Adrenal gland (tissue), 9 donors: ENCODE measurements at regions not wholly inside any gene's neighbourhood (a gene's known extent, or its start where the extent isn't known, plus 50 kb on each side); places are given as distances from the start of the nearest gene placed in this dataset.

Experiments
- DNase-seq, 7 donors: peaks; one replicate each; pipeline ENCODE4 v3.0.0-alpha.2; 2019 to 2020
- H3K27ac ChIP-seq, 5 donors: fragments of 200-600 bp; sonication (generic) in 4 of 5; 1 replicate in 3 of 5; 2 replicates in 2 of 5; pipeline versions ENCODE4 v1.5.1 to v1.8.0; 2016 to 2020; ENCODE audit warnings: mild to moderate bottlenecking in 1 of 5
- H3K27me3 ChIP-seq: fragments of 200-600 bp; 2 replicates; pipeline ENCODE4 v1.8.0; 2021
- H3K36me3 ChIP-seq, 2 donors: fragments of 200-600 bp; replicated peaks in 1 of 2; 1 replicate in 1 of 2; 2 replicates in 1 of 2; pipeline versions ENCODE4 v1.5.1 to v1.8.0; 2018 to 2022
- H3K4me1 ChIP-seq, 2 donors: fragments of 200-600 bp; replicated peaks in 1 of 2; 1 replicate in 1 of 2; 2 replicates in 1 of 2; pipeline versions ENCODE4 v1.5.1 to v1.8.0; 2018 to 2021
- H3K4me3 ChIP-seq, 4 donors: fragments of 200-600 bp; sonication (generic) in 3 of 4; one replicate each; pipeline ENCODE4 v1.5.1; 2016 to 2018
- H3K9me3 ChIP-seq, 3 donors: fragments of 200-600 bp; sonication (generic) in 1 of 3; replicated peaks in 1 of 3; 1 replicate in 2 of 3; 2 replicates in 1 of 3; pipeline versions ENCODE4 v1.5.1 to v1.8.0; 2016 to 2021
- POLR2A ChIP-seq, 2 donors: fragments of 450-650 bp; IDR thresholded peaks; one replicate each; pipeline ENCODE4 v1.6.1; 2017; ENCODE audit warnings: antibody characterized with exemption in 2 of 2, mild to moderate bottlenecking in 2 of 2, moderate library complexity in 1 of 2
- WGBS, 4 donors: extraction: QIAGEN DNeasy Blood & Tissue Kit in 2 of 4; methylation state at CpG; one replicate each; pipeline versions ENCODE4 v1.1.5 to v1.1.7; 2013 to 2017; 5-methylcytosine and 5-hydroxymethylcytosine counted together
- intact Hi-C, 2 donors: fragments of 100-400 bp; cut with DNase I; formaldehyde crosslinking; loops; one replicate each; pipeline versions ENCODE4 v1.14.1 to v1.15.0; 2022 to 2023
- TF ChIP-seq, protein P1 (sequence below), 6 experiments: fragments of 450-650 bp in 4 of 6; fragments of 200-600 bp in 2 of 6; sonication (generic) in 1 of 6; IDR thresholded peaks; 1 replicate in 5 of 6; 2 replicates in 1 of 6; pipeline versions ENCODE4 v1.5.1 to v1.8.0; 2016 to 2021; ENCODE audit warnings: antibody characterized with exemption in 6 of 6, mild to moderate bottlenecking in 2 of 6, moderate library complexity in 1 of 6
- donor health status: healthy with polysubstance abuse.
- donor health status: Bipolar disorder and iron deficiency.
- donor health status: DM: yes; HTN: yes; CAD: no.
- donor health status: DM: no; HTN: no; CAD: no.
- donor health status: DM: no; HTN: no; CAD: no.

DNA sequence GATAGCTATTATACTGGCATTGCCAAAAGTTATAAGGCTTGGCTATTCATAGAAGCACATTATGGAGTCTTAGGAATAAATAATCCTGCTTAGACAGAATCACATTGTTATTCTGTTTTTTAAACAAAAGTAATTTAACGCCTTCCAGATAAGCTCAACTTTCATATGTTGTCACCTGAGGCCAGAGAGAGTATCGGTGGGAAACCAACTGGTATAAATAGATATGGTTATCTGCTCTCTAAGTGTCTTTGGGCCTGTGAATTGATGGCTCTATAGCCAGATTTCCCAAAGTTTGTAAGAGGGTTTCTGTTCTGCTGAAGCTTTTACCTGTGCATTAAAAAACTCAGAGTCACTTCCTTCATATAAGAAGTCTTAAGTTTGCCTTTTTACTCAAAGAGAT, 1449.4 kb downstream of the CDH11 start:
- no peaks in the 10 kb centered on the region for H3K27me3 ChIP-seq
- no peak for TF ChIP-seq POLR2A (IDR thresholded peaks at IDR 0.05)
- TF ChIP-seq, protein P1, sequence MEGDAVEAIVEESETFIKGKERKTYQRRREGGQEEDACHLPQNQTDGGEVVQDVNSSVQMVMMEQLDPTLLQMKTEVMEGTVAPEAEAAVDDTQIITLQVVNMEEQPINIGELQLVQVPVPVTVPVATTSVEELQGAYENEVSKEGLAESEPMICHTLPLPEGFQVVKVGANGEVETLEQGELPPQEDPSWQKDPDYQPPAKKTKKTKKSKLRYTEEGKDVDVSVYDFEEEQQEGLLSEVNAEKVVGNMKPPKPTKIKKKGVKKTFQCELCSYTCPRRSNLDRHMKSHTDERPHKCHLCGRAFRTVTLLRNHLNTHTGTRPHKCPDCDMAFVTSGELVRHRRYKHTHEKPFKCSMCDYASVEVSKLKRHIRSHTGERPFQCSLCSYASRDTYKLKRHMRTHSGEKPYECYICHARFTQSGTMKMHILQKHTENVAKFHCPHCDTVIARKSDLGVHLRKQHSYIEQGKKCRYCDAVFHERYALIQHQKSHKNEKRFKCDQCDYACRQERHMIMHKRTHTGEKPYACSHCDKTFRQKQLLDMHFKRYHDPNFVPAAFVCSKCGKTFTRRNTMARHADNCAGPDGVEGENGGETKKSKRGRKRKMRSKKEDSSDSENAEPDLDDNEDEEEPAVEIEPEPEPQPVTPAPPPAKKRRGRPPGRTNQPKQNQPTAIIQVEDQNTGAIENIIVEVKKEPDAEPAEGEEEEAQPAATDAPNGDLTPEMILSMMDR (IDR thresholded peaks at IDR 0.05): no peak
- no peak for DNase-seq
- H3K4me1 ChIP-seq: no peaks in the 10 kb centered on the region
- intact Hi-C loops: no loop called here
- no peak overlapping the region for H3K27ac ChIP-seq
- no peaks in the 10 kb centered on the region for H3K36me3 ChIP-seq
- 65 to 83% (median 70%) methylated on average over 2 of the region's 2 CpGs for WGBS, 4 donors
- H3K9me3 ChIP-seq: no peaks in the 10 kb centered on the region
- no peak overlapping the region for H3K4me3 ChIP-seq

DNA sequence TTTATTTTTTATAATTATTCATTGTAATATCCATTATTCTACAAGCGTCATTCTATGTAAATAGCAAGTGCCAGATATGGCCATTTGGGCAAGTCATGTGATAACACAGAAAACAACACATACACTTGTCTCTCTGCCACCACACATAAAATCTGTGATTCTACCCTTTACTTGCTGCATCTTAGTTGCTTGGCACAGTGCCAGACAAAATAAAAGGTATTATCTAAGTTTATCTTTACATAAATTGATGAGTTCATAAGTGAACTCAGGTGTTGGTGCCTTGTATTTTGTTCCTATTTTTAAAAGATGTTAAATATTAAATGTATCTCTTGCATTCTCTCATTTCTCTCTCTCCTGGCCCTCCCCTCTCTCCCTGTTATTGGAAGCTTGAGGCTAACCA, 1458.7 kb downstream of the CDH11 start:
- Histone ChIP-seq H3K4me1 (no peaks in the 10 kb centered on the region), H3K36me3 (no peaks in the 10 kb centered on the region), H3K9me3 (no peaks in the 10 kb centered on the region), H3K27me3 (no peaks in the 10 kb centered on the region), H3K4me3 (no peak overlapping the region), H3K27ac (no peak overlapping the region)
- 84 to 96% (median 90%) methylated on average over 1 of the region's 1 CpG for WGBS, 4 donors
- intact Hi-C loops: no loop called here
- DNase-seq: no peak
- TF ChIP-seq, protein P1 (IDR thresholded peaks at IDR 0.05): no peak
- TF ChIP-seq POLR2A (IDR thresholded peaks at IDR 0.05): no peak

DNA sequence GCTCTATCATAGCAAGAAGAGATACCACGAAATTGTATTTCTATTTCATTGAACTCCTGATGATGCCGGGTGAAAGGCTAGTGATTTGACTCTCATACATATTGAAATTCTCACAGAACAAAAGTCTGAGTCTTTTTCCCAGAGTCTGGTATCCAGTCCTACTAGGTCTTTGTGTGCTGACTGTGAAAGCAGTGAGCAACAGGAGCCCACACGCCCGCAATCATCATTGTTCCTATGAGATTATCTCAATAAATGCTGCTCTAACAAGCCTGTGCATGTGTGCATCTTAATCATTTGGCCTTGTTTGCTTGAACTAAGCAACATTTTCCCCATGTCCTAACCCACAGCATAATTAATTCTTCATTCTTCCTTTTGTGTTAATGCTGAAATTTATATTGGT, 1466.0 kb downstream of the CDH11 start:
- H3K9me3 ChIP-seq: no peaks in the 10 kb centered on the region
- no peaks in the 10 kb centered on the region for H3K36me3 ChIP-seq
- no peaks in the 10 kb centered on the region for H3K27me3 ChIP-seq
- intact Hi-C loops: no loop called here
- WGBS, 4 donors: 72 to 88% (median 83%) methylated on average over 4 of the region's 4 CpGs
- TF ChIP-seq, protein P1 (IDR thresholded peaks at IDR 0.05): no peak
- H3K27ac ChIP-seq: no peak overlapping the region
- H3K4me3 ChIP-seq: no peak overlapping the region
- DNase-seq: no peak
- no peaks in the 10 kb centered on the region for H3K4me1 ChIP-seq

DNA sequence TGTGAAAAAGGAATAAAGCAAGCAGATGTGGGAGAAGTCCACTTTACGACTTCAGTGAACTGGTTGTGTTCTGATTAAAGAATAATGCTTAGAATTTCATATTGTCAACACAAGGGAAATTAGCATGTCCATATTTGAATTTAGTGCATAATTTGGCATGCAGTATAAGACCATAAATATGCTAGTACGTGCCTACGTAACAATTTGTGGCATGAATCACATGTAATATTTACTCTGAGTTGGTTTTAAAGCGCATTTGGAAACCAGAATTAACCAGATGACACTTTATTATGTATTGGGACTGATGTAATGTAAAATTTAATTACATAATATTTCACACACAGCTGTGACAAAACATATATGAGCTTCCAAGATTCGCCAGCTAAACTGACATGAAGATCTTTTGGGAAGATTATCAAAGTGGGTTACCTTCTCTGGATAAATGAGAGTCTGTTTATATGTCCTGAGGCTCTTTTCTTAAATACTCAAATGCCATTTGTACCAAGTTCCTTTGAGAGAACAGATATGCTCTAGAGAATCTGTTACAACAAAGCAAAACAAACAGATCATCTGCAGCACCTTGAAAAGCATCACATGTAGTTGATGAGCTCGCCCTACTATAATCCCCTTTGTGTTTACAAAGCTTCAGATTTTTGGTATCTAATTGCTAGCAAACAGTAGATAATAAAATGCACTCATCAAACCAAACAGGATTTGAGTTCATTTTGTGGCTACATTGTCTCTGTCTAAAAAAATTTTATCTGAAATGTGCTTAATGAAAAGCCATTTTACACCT, 1468.6 kb downstream of the CDH11 start:
- Histone ChIP-seq H3K4me1 (no peaks in the 10 kb centered on the region), H3K27me3 (no peaks in the 10 kb centered on the region), H3K27ac (no peak overlapping the region), H3K9me3 (no peaks in the 10 kb centered on the region), H3K36me3 (no peaks in the 10 kb centered on the region), H3K4me3 (no peak overlapping the region)
- intact Hi-C loops: no loop called here
- TF ChIP-seq, protein P1 (IDR thresholded peaks at IDR 0.05): no peak
- no peak for TF ChIP-seq POLR2A (IDR thresholded peaks at IDR 0.05)
- 68 to 74% (median 71%) methylated on average over 6 of the region's 6 CpGs for WGBS, 4 donors
- no peak for DNase-seq
